ENCODE measurements at regions not wholly inside any gene's neighbourhood (a gene's known extent, or its start where the extent isn't known, plus 50 kb on each side); places are given as distances from the start of the nearest gene placed in this dataset.

DNA sequence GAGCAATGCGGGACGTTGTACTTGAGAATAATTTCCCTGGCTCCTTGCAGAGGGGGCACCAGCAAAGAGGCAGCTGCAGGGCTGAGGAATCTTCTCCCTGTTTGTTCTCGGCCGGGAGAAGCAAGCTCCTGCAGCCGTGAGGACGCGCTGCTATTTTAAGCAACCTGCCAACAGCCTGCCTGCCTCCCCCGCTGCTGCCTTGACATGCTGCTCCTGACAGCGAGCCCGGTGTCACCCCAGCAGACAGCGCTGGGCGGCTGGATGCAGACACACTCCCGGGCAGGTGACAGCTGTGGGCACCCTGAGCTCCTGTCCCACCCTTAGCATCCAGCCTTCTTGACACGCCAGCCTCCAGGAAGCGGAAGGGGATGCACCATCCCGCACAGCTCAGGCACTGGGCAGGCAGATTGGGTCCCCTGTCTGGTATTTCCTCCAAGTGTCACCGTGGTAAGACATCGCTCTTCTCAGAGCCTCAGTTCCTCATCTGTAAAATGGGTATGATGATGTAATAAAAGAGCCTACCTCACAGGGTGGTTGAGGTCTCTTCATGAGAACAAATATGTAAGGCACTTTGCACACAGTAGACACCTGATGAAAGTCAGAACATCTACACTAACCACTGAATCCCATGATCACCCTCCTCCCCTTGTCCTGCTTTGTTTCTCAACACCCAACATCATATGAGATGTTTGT is 530.6 kb downstream of the MN1 start:
- DNase-seq (ENCODE audit: low spot score), result no peak
- peak overlapping the region; percentile 45 for H3K18ac ChIP-seq (ENCODE audit: low read length)
- peak overlapping the region; percentile 33 for H2AK5ac ChIP-seq (ENCODE audit: low read depth, low read length)
- H3K79me1 ChIP-seq (ENCODE audit: low read depth, low read length), result no peaks in the 10 kb centered on the region
- H3K27me3 ChIP-seq (ENCODE audit: control insufficient read depth in 3 of 3, insufficient read depth in 3 of 3, low read depth in 1 of 3, low read length in 3 of 3), result no peaks in the 10 kb centered on the region
- no peak overlapping the region for H3K4me2 ChIP-seq (ENCODE audit: insufficient read depth, low read length, poor library complexity, severe bottlenecking)
- H3K4ac ChIP-seq (ENCODE audit: low read length), result peak overlapping the region; percentile 19
- no peak overlapping the region for H2AFZ ChIP-seq (ENCODE audit: low read length)
- H3K23ac ChIP-seq (ENCODE audit: low read depth, low read length, poor library complexity), result no peak overlapping the region
- no peak overlapping the region for H3K27ac ChIP-seq (replicated peaks; ENCODE audit: low read length)
- H4K8ac ChIP-seq (ENCODE audit: low read depth, low read length), result peak overlapping the region; percentile 44
- peak overlapping the region; percentile 56 for H3K14ac ChIP-seq (ENCODE audit: low read length)
- H3K9ac ChIP-seq (ENCODE audit: low read depth, low read length, poor library complexity), result no peak overlapping the region
- no peak overlapping the region for H2BK120ac ChIP-seq (ENCODE audit: low read depth, low read length)
- no CpG with 5 or more reads among the region's 18 CpGs for WGBS, 2 donors (ENCODE audit: extremely low coverage in 2 of 2, insufficient read length in 2 of 2, insufficient replicate concordance in 1 of 2)
- H3K4me3 ChIP-seq (ENCODE audit: low read length in 2 of 2), result no peak overlapping the region
- H2BK12ac ChIP-seq (ENCODE audit: low read length), result peak overlapping the region; percentile 46
- no peaks in the 10 kb centered on the region for H3K36me3 ChIP-seq (replicated peaks in 1 of 2; ENCODE audit: control insufficient read depth in 2 of 2, insufficient read depth in 2 of 2, low read length in 2 of 2)
- H4K91ac ChIP-seq (ENCODE audit: low read depth, low read length, poor library complexity), result no peak overlapping the region
- no peaks in the 10 kb centered on the region for H3K9me3 ChIP-seq (replicated peaks in 1 of 2; ENCODE audit: control insufficient read depth in 2 of 2, insufficient read depth in 1 of 2, low read depth in 1 of 2, low read length in 2 of 2)
- H2BK15ac ChIP-seq (ENCODE audit: low read length), result peak overlapping the region; percentile 76
- H2BK5ac ChIP-seq (ENCODE audit: low read length), result no peak overlapping the region
- peaks cover 7 to 23% of the 10 kb centered on the region in 2 donors for H3K4me1 ChIP-seq (ENCODE audit: control insufficient read depth in 2 of 2, insufficient read depth in 1 of 2, low read depth in 1 of 2, low read length in 2 of 2)

DNA sequence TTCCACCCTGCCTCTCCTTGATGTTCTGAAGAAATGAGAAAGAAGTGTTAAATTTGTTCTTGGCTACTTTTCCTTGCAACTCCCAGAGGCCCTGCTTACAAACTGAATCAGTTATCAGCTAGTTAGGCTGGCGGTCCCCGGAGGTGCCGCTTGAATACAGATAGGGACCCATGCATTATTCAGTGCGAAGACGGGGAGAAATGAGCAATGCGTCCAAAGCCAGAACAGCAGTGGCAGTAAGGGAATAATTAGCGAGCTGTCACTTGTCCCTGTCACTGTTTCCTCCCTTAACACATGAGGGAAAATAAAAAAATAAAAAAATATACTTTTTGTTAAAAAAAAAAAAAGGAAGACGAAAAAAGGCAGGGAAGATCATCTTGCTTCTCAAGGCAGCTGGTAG is 528.1 kb downstream of the MN1 start:
- Histone ChIP-seq H3K27ac (replicated peaks; ENCODE audit: low read length) (no peak overlapping the region), H3K4me3 (ENCODE audit: low read length in 2 of 2) (peak overlapping the region in 1 of 2 donors; percentile 7), H2AK5ac (ENCODE audit: low read depth, low read length) (no peak overlapping the region), H3K4me2 (ENCODE audit: insufficient read depth, low read length, poor library complexity, severe bottlenecking) (no peak overlapping the region), H3K18ac (ENCODE audit: low read length) (no peak overlapping the region), H3K27me3 (ENCODE audit: control insufficient read depth in 3 of 3, insufficient read depth in 3 of 3, low read depth in 1 of 3, low read length in 3 of 3) (no peaks in the 10 kb centered on the region), H3K14ac (ENCODE audit: low read length) (no peak overlapping the region), H2BK120ac (ENCODE audit: low read depth, low read length) (no peak overlapping the region), H3K36me3 (replicated peaks in 1 of 2; ENCODE audit: control insufficient read depth in 2 of 2, insufficient read depth in 2 of 2, low read length in 2 of 2) (no peaks in the 10 kb centered on the region), H3K9me3 (replicated peaks in 1 of 2; ENCODE audit: control insufficient read depth in 2 of 2, insufficient read depth in 1 of 2, low read depth in 1 of 2, low read length in 2 of 2) (peaks cover 2 to 10% of the 10 kb centered on the region in 2 donors), H4K91ac (ENCODE audit: low read depth, low read length, poor library complexity) (no peak overlapping the region), H2BK12ac (ENCODE audit: low read length) (no peak overlapping the region), H3K79me1 (ENCODE audit: low read depth, low read length) (no peaks in the 10 kb centered on the region), H2BK15ac (ENCODE audit: low read length) (no peak overlapping the region), H3K4ac (ENCODE audit: low read length) (no peak overlapping the region), H2AFZ (ENCODE audit: low read length) (peak overlapping the region; percentile 17), H3K9ac (ENCODE audit: low read depth, low read length, poor library complexity) (no peak overlapping the region), H3K23ac (ENCODE audit: low read depth, low read length, poor library complexity) (no peak overlapping the region), H2BK5ac (ENCODE audit: low read length) (no peak overlapping the region), H4K8ac (ENCODE audit: low read depth, low read length) (no peak overlapping the region), H3K4me1 (ENCODE audit: control insufficient read depth in 2 of 2, insufficient read depth in 1 of 2, low read depth in 1 of 2, low read length in 2 of 2) (peaks cover 7 to 23% of the 10 kb centered on the region in 2 donors)
- DNase-seq (ENCODE audit: low spot score), result no peak
- no CpG with 5 or more reads among the region's 8 CpGs for WGBS, 2 donors (ENCODE audit: extremely low coverage in 2 of 2, insufficient read length in 2 of 2, insufficient replicate concordance in 1 of 2)

DNA sequence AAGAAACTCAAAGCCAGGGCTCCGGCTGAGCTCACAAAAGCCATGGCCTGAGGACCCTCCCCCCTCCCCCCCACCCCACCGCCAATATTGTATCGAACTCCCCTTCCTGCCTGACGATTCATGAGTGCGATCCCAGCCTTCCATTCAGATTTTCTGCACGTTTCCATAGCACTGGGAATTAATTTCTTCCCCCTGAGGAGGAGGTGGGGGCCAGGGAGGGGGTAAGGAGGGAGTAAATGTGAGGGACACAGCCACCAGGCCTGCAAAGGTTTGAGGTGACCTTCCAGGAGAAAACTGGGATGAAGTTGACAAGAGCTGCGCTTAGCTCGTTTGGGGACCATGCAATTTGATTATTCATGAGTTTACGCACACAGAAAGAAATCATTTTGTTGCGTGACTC is 527.7 kb downstream of the MN1 start:
- no peak overlapping the region for H3K27ac ChIP-seq (replicated peaks; ENCODE audit: low read length)

DNA sequence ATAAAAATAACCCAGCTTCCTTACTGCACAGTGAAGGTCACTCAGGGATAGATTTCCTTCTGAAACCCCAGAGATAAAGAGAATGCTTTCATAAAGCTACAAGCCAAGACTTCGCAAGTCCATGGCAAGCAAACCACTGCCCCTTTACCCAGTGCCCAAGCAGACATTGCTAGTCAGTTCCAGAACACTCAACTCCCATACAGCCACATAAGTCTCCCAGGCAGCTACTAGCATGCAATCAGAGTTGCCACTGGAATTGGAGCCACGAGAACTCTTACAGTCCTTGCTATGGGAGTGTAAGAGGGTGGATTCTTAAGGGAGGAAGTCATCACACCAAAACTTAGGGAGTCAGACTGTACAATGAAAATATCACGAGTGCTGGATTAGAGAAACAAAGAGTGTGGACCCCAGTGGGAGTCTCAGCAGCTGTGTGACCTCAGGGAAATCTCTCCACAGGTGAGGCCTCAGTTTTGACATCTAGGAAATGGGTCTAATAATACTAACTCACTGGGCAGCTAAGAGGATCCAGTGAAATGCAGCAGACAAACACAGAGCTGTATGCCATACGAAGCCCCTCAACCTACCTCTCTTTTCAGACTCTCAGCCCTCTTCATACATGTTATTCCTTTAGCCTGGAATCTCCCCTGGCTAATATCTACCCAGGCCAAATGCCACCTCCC is 526.6 kb downstream of the MN1 start:
- H3K27ac ChIP-seq (replicated peaks; ENCODE audit: low read length), result no peak overlapping the region
- H3K14ac ChIP-seq (ENCODE audit: low read length), result no peak overlapping the region
- no peak overlapping the region for H3K4me3 ChIP-seq (ENCODE audit: low read length in 2 of 2)
- no peak overlapping the region for H3K23ac ChIP-seq (ENCODE audit: low read depth, low read length, poor library complexity)
- no peak overlapping the region for H3K18ac ChIP-seq (ENCODE audit: low read length)
- H2BK120ac ChIP-seq (ENCODE audit: low read depth, low read length), result no peak overlapping the region
- no peak overlapping the region for H3K9ac ChIP-seq (ENCODE audit: low read depth, low read length, poor library complexity)
- no peak overlapping the region for H3K4ac ChIP-seq (ENCODE audit: low read length)
- no peaks in the 10 kb centered on the region for H3K79me1 ChIP-seq (ENCODE audit: low read depth, low read length)
- H2BK15ac ChIP-seq (ENCODE audit: low read length), result no peak overlapping the region
- DNase-seq (ENCODE audit: low spot score), result no peak
- peaks cover 7 to 23% of the 10 kb centered on the region in 2 donors for H3K4me1 ChIP-seq (ENCODE audit: control insufficient read depth in 2 of 2, insufficient read depth in 1 of 2, low read depth in 1 of 2, low read length in 2 of 2)
- H3K4me2 ChIP-seq (ENCODE audit: insufficient read depth, low read length, poor library complexity, severe bottlenecking), result no peak overlapping the region
- no peak overlapping the region for H4K91ac ChIP-seq (ENCODE audit: low read depth, low read length, poor library complexity)
- no peak overlapping the region for H4K8ac ChIP-seq (ENCODE audit: low read depth, low read length)
- H2AFZ ChIP-seq (ENCODE audit: low read length), result peak overlapping the region; percentile 12
- no peak overlapping the region for H2BK5ac ChIP-seq (ENCODE audit: low read length)
- peaks cover 2 to 10% of the 10 kb centered on the region in 2 donors for H3K9me3 ChIP-seq (replicated peaks in 1 of 2; ENCODE audit: control insufficient read depth in 2 of 2, insufficient read depth in 1 of 2, low read depth in 1 of 2, low read length in 2 of 2)
- no CpG with 5 or more reads among the region's 4 CpGs for WGBS, 2 donors (ENCODE audit: extremely low coverage in 2 of 2, insufficient read length in 2 of 2, insufficient replicate concordance in 1 of 2)
- H3K36me3 ChIP-seq (replicated peaks in 1 of 2; ENCODE audit: control insufficient read depth in 2 of 2, insufficient read depth in 2 of 2, low read length in 2 of 2), result no peaks in the 10 kb centered on the region
- no peak overlapping the region for H2BK12ac ChIP-seq (ENCODE audit: low read length)
- no peak overlapping the region for H2AK5ac ChIP-seq (ENCODE audit: low read depth, low read length)
- no peaks in the 10 kb centered on the region for H3K27me3 ChIP-seq (ENCODE audit: control insufficient read depth in 3 of 3, insufficient read depth in 3 of 3, low read depth in 1 of 3, low read length in 3 of 3)

More for the DNA sequence above, 527.7 kb downstream of the MN1 start:
- Histone ChIP-seq H2AK5ac (ENCODE audit: low read depth, low read length) (no peak overlapping the region), H2BK120ac (ENCODE audit: low read depth, low read length) (no peak overlapping the region), H3K4me1 (ENCODE audit: control insufficient read depth in 2 of 2, insufficient read depth in 1 of 2, low read depth in 1 of 2, low read length in 2 of 2) (peaks cover 7 to 23% of the 10 kb centered on the region in 2 donors), H4K8ac (ENCODE audit: low read depth, low read length) (no peak overlapping the region), H3K14ac (ENCODE audit: low read length) (no peak overlapping the region), H3K79me1 (ENCODE audit: low read depth, low read length) (no peaks in the 10 kb centered on the region), H3K23ac (ENCODE audit: low read depth, low read length, poor library complexity) (no peak overlapping the region), H2BK12ac (ENCODE audit: low read length) (no peak overlapping the region), H3K4ac (ENCODE audit: low read length) (no peak overlapping the region), H3K4me3 (ENCODE audit: low read length in 2 of 2) (peak overlapping the region in 1 of 2 donors; percentile 14), H3K9ac (ENCODE audit: low read depth, low read length, poor library complexity) (no peak overlapping the region), H3K9me3 (replicated peaks in 1 of 2; ENCODE audit: control insufficient read depth in 2 of 2, insufficient read depth in 1 of 2, low read depth in 1 of 2, low read length in 2 of 2) (peaks cover 2 to 10% of the 10 kb centered on the region in 2 donors), H3K36me3 (replicated peaks in 1 of 2; ENCODE audit: control insufficient read depth in 2 of 2, insufficient read depth in 2 of 2, low read length in 2 of 2) (no peaks in the 10 kb centered on the region), H3K27me3 (ENCODE audit: control insufficient read depth in 3 of 3, insufficient read depth in 3 of 3, low read depth in 1 of 3, low read length in 3 of 3) (no peaks in the 10 kb centered on the region), H3K4me2 (ENCODE audit: insufficient read depth, low read length, poor library complexity, severe bottlenecking) (no peak overlapping the region), H3K18ac (ENCODE audit: low read length) (no peak overlapping the region), H2AFZ (ENCODE audit: low read length) (peak overlapping the region; percentile 12), H4K91ac (ENCODE audit: low read depth, low read length, poor library complexity) (no peak overlapping the region), H2BK5ac (ENCODE audit: low read length) (no peak overlapping the region), H2BK15ac (ENCODE audit: low read length) (no peak overlapping the region)
- no CpG with 5 or more reads among the region's 10 CpGs for WGBS, 2 donors (ENCODE audit: extremely low coverage in 2 of 2, insufficient read length in 2 of 2, insufficient replicate concordance in 1 of 2)
- DNase-seq (ENCODE audit: low spot score), result no peak

All from neuronal stem cell (in vitro differentiated cells).